Fibroblast of lung (primary cell): ENCODE measurements at regions not wholly inside any gene's neighbourhood (a gene's known extent, or its start where the extent isn't known, plus 50 kb on each side); places are given as distances from the start of the nearest gene placed in this dataset.

Experiments used
- DNase-seq, 2 donors: peaks; one replicate each; pipeline versions ENCODE4 v3.0.0 to v3.0.0-alpha.2; 2010; ENCODE audit warnings: low read depth in 2 of 2
- H2AFZ ChIP-seq: 2 replicates; pipeline ENCODE4 v1.5.1; 2012; ENCODE audit warnings: low read length, control low read depth, inconsistent platforms
- H3K27ac ChIP-seq: 2 replicates; pipeline ENCODE4 v1.5.1; 2011; ENCODE audit warnings: low read length, control low read depth; ENCODE audit not compliant: insufficient read depth
- H3K27me3 ChIP-seq: 2 replicates; pipeline ENCODE4 v1.5.1; 2011; ENCODE audit warnings: mild to moderate bottlenecking, low read length; ENCODE audit not compliant: control insufficient read depth, insufficient read depth
- H3K36me3 ChIP-seq: 2 replicates; pipeline ENCODE4 v1.5.1; 2011; ENCODE audit warnings: low read length; ENCODE audit not compliant: control insufficient read depth, insufficient read depth
- H3K4me1 ChIP-seq: 2 replicates; pipeline ENCODE4 v1.5.1; 2011; ENCODE audit warnings: low read length; ENCODE audit not compliant: control insufficient read depth, insufficient read depth; ENCODE audit errors: extremely low read depth
- H3K4me2 ChIP-seq: 2 replicates; pipeline ENCODE4 v1.5.1; 2011; ENCODE audit warnings: low read length, control low read depth; ENCODE audit not compliant: insufficient read depth; ENCODE audit errors: extremely low read depth
- H3K4me3 ChIP-seq, 4 experiments: fragments of 200-600 bp in 1 of 4; sonication (generic) in 1 of 4; replicated peaks in 1 of 4; 2 replicates each; pipeline ENCODE4 v1.5.1; 2011 to 2016; ENCODE audit warnings: low read length in 4 of 4, low read depth in 3 of 4, mild to moderate bottlenecking in 3 of 4, control low read depth in 2 of 4, inconsistent platforms in 1 of 4, mixed read lengths in 1 of 4; ENCODE audit not compliant: insufficient read depth in 1 of 4; ENCODE audit errors: control extremely low read depth in 1 of 4
- H3K79me2 ChIP-seq: 2 replicates; pipeline ENCODE4 v1.5.1; 2012; ENCODE audit warnings: mild to moderate bottlenecking, low read length, inconsistent platforms; ENCODE audit not compliant: control insufficient read depth, insufficient read depth
- H3K9ac ChIP-seq: 2 replicates; pipeline ENCODE4 v1.5.1; 2011; ENCODE audit warnings: mild to moderate bottlenecking, low read length, control low read depth; ENCODE audit not compliant: insufficient read depth
- H3K9me3 ChIP-seq: 2 replicates; pipeline ENCODE4 v1.5.1; 2012; ENCODE audit warnings: low read depth, low read length; ENCODE audit not compliant: control insufficient read depth, insufficient read depth
- H4K20me1 ChIP-seq: 2 replicates; pipeline ENCODE4 v1.5.1; 2011; ENCODE audit warnings: low read length; ENCODE audit not compliant: control insufficient read depth, insufficient read depth; ENCODE audit errors: extremely low read depth
- CTCF ChIP-seq, 2 donors: IDR thresholded peaks in 1 of 2; conservative IDR thresholded peaks in 1 of 2; 1 replicate in 1 of 2; 2 replicates in 1 of 2; pipeline ENCODE4 v1.5.1; 2011 to 2012; ENCODE audit warnings: low read length in 2 of 2, control low read depth in 1 of 2, inconsistent platforms in 1 of 2, low read depth in 1 of 2, mild to moderate bottlenecking in 1 of 2
- EZH2 ChIP-seq: IDR thresholded peaks from 2 replicates; pipeline ENCODE4 v1.5.1; 2012; ENCODE audit warnings: low read length, control low read depth, mild to moderate bottlenecking; ENCODE audit errors: missing control alignments

GRCh38 chr4:179595671-179596410 is 2153.6 kb upstream of the AGA start:
- no peak for TF ChIP-seq EZH2
- TF ChIP-seq CTCF (conservative IDR thresholded peaks at IDR 0.05 in 1 of 2, IDR thresholded peaks at IDR 0.05 in 1 of 2; ENCODE audit: low read depth in 1 of 2, low read length in 2 of 2): no peak
- DNase-seq: peak; percentile 98
- H2AFZ ChIP-seq: no peak overlapping the region

GRCh38 chr4:179596621-179597020 is 2154.4 kb upstream of the AGA start:
- Histone ChIP-seq H3K9ac (no peak overlapping the region), H3K27ac (no peak overlapping the region)
- peak; percentile 29 to 39 for DNase-seq

More at GRCh38 chr4:179595671-179596410, 2153.6 kb upstream of the AGA start:
- Histone ChIP-seq H3K27ac (peak overlapping the region; percentile 43), H3K4me2 (peak overlapping the region; percentile 3), H4K20me1 (no peaks in the 10 kb centered on the region), H3K4me3 (no peak overlapping the region), H3K9ac (no peak overlapping the region), H3K9me3 (no peaks in the 10 kb centered on the region), H3K4me1 (no peaks in the 10 kb centered on the region), H3K36me3 (no peaks in the 10 kb centered on the region), H3K79me2 (no peaks in the 10 kb centered on the region), H3K27me3 (no peaks in the 10 kb centered on the region)

GRCh38 chr4:179597301-179597700 is 2155.1 kb upstream of the AGA start:
- Histone ChIP-seq H3K9me3 (no peaks in the 10 kb centered on the region), H3K27me3 (no peaks in the 10 kb centered on the region), H4K20me1 (no peaks in the 10 kb centered on the region), H3K79me2 (no peaks in the 10 kb centered on the region), H3K9ac (no peak overlapping the region), H3K4me3 (no peak overlapping the region), H3K4me2 (no peak overlapping the region), H3K4me1 (no peaks in the 10 kb centered on the region), H3K36me3 (no peaks in the 10 kb centered on the region), H3K27ac (no peak overlapping the region), H2AFZ (peak overlapping the region; percentile 7)
- DNase-seq: no peak
- TF ChIP-seq EZH2 (no peak), CTCF (conservative IDR thresholded peaks at IDR 0.05 in 1 of 2, IDR thresholded peaks at IDR 0.05 in 1 of 2; ENCODE audit: low read depth in 1 of 2, low read length in 2 of 2) (no peak)

More at GRCh38 chr4:179596621-179597020, 2154.4 kb upstream of the AGA start:
- TF ChIP-seq EZH2 (no peak), CTCF (conservative IDR thresholded peaks at IDR 0.05 in 1 of 2, IDR thresholded peaks at IDR 0.05 in 1 of 2; ENCODE audit: low read depth in 1 of 2, low read length in 2 of 2) (no peak)
- Histone ChIP-seq H3K27me3 (no peaks in the 10 kb centered on the region), H4K20me1 (no peaks in the 10 kb centered on the region), H3K4me2 (no peak overlapping the region), H3K4me3 (no peak overlapping the region), H2AFZ (no peak overlapping the region), H3K4me1 (no peaks in the 10 kb centered on the region), H3K79me2 (no peaks in the 10 kb centered on the region), H3K9me3 (no peaks in the 10 kb centered on the region), H3K36me3 (no peaks in the 10 kb centered on the region)
